GM21390 (cell line): ENCODE measurements at regions not wholly inside any gene's neighbourhood (a gene's known extent, or its start where the extent isn't known, plus 50 kb on each side); places are given as distances from the start of the nearest gene placed in this dataset.

ENCODE experiments used
- ATAC-seq: cut with Tn5 transposase; IDR thresholded peaks from one replicate; pipeline ENCODE4 v1.9.1; 2021; ENCODE audit not compliant: unreplicated experiment

- ATAC-seq = no peak
These were observed 168.8 kb upstream of the PLXNA2 start for GRCh38 chr1:208413006-208413405.

DNA sequence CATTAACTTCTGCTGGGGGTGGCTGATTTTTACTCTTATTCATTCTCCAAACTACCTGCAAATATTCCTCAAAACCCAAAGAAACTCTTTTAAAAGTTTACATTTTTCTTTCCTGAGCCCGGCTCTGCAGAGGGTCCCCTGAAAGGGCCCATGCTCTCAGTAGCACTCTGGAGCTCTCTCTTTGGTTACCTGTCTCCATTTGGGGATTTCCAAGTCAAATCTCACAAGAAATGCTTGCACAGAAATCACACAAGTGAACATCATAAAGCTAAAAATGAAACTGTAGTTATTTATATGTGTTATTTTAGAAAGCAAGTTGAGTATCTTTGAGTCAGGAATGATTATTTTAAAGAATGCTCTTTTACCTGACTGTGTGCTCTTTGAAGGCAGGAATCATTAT is 174.5 kb upstream of the PLXNA2 start:
- no peak for ATAC-seq

GRCh38 chr1:208419746-208420420 is 175.7 kb upstream of the PLXNA2 start:
- ATAC-seq = no peak

DNA sequence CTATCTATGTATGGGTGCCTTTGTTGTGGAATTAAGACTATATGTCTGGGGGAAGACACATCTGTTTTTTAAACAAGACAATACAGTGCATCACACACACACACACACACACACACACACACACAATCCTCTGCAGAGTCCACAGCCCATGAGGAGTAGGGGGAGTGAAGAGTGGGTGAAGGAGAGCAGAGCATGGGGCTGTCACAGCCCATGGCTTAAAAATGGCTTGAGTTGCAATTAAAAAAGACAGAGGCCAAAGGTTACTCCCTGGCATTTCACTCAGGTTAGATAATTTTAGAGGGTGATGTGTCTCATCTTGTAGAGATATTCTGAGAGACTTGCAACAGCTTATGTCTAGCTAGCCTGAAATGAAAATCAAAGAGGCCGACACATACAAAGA is 176.5 kb upstream of the PLXNA2 start:
- ATAC-seq = no peak

- ATAC-seq = no peak
These were observed 177.3 kb upstream of the PLXNA2 start for GRCh38 chr1:208421486-208421885.

DNA sequence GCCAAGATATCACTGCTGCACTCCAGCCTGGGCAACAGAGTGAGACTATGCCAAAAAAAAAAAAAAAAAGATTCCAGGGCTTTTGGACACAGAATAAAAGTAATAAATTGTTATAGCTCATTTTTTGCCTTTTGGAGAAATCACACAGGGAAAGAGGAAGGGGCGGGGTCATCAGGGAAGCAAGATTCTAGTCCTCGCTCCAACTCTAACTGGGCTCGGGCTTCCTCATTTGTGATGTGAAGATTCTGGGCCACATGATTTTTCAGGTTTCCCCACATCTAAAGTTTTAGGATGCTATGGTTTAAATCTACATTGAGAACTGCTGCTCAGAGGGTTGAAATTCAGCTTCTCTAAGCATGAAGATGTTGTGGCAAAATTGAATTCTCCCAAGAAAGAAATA is 179.3 kb upstream of the PLXNA2 start:
- ATAC-seq = no peak

- no peak for ATAC-seq
These were observed 180.9 kb upstream of the PLXNA2 start for GRCh38 chr1:208425096-208425495.

- ATAC-seq = no peak
These were observed 186.0 kb upstream of the PLXNA2 start for GRCh38 chr1:208430220-208430619.

GRCh38 chr1:208431721-208432120 is 187.5 kb upstream of the PLXNA2 start:
- ATAC-seq = no peak

DNA sequence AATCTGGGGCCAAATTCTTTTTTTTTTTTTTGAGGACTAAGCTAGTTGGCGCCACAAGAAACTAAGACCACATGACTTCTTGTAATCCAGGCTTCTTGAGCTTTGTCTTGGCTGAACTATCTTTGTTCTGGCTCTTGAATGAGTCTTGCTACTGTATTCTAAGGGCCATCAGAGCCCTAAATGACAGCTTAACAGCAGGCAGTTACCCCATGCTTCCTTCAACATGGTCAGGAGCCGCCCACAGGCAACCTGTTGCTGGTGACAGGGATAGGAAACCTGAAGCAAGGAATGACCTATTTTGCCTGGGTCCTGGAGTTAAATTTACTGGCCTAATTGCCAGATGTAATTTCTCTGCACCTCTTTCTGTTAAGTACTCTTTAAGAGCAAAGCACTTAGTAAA is 188.2 kb upstream of the PLXNA2 start:
- no peak for ATAC-seq

DNA sequence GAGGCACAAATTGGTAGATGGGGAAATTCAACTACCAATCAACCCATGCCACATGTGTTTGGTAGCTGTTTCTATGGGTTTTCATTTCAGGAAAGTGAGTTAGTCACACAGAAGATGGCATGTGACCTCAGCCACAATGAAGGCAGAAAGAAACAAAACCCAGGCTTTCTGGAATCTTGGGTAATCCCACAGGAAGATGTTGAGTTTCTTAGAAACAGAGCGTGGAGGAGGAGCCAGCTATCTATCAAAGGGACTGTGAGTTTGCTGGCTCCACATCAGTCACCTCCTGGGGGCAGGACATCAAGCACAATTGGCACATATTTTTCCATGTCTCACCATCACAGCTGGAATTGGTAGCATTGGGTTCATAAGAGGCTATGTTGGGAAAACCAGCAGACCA is 188.9 kb upstream of the PLXNA2 start:
- ATAC-seq = no peak

DNA sequence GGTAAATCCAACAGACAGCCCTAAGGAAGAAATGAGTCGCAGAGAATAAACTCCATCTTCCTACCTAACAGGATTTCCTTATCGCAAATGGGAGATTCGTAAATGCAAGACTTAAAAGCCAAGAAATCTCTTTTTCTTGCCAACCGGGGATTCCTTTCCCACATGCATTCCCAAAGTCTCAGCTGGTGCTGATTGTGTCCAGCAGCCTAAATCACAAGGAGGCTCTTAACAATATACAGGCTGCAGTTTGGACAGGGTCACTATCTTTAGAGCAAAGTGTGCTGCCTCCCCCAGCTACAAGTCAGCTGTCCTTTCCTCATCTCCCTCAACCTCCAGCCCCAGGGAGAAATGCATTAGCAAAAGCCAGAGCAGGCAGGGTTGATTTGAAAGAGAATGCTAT is 189.8 kb upstream of the PLXNA2 start:
- ATAC-seq = no peak

- no peak for ATAC-seq
These were observed 193.2 kb upstream of the PLXNA2 start for GRCh38 chr1:208437401-208437800.

- no peak for ATAC-seq
These were observed 194.0 kb upstream of the PLXNA2 start for GRCh38 chr1:208438112-208438699.

DNA sequence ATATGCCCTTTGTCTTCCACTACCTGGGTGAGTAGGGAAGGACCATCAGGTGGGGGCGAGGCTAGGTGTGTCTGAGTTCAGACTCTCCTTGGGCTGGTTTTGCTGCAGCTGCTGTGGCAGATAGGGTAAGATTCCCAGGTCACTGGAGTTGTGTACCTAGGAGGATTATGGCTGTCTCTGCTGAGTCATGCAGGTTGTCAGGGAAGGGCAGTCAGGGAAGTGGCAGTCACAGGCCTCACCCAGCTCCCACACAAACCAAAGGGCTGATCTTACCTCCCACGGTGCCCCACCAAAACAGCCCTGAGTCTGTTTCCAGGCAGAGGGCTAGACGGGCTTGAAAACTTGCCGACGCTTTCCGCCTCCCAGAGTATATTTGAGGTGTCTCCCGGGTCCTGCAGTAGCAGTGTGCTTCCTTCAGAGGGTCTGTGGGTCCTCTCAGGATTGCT is 201.6 kb upstream of the PLXNA2 start:
- no peak for ATAC-seq

- no peak for ATAC-seq
These were observed 202.1 kb upstream of the PLXNA2 start for GRCh38 chr1:208446271-208446691.

- no peak for ATAC-seq
These were observed 204.2 kb upstream of the PLXNA2 start for GRCh38 chr1:208448425-208448824.

- no peak for ATAC-seq
These were observed 205.8 kb upstream of the PLXNA2 start for GRCh38 chr1:208449951-208450350.

DNA sequence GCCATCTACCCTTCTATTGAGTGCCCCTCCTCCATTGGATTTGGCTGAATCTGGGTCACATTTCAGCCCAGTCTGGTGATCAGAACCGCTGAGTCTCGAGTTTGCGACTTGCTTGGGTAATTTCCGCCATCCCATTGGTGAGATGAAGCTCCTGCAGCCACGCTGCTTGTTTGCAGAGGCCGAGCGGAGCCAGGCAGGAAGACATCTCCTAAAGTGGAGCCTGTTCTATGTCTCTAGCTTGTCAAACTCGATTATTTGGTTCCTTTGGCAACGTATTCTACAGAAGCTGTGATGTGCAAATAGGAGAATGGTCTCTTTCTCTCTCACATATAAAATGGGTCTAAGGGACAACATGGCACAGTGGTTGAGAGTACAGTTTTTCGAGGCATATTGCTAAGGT is 206.8 kb upstream of the PLXNA2 start:
- no peak for ATAC-seq

GRCh38 chr1:208455821-208456220 is 211.6 kb upstream of the PLXNA2 start:
- no peak for ATAC-seq

DNA sequence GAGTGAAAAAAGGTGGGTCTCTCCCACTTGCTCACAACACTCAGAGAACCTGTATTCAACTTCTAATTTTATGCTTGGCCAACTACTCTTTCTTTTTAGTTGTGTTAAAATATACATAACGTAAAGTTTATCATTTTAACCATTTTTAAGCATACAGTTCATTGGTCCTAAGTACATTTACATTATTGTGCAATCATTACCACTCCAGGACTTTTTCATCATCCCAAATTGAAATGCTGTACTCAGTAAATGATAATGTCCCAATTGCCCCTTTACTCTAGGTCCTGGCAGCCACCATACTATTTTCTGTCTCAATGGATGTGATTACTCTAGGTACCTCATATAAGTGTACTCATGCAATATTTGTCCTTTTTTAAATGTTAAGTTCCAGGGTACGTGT is 212.3 kb upstream of the PLXNA2 start:
- ATAC-seq = no peak

- no peak for ATAC-seq
These were observed 216.6 kb upstream of the PLXNA2 start for GRCh38 chr1:208460823-208461222.

DNA sequence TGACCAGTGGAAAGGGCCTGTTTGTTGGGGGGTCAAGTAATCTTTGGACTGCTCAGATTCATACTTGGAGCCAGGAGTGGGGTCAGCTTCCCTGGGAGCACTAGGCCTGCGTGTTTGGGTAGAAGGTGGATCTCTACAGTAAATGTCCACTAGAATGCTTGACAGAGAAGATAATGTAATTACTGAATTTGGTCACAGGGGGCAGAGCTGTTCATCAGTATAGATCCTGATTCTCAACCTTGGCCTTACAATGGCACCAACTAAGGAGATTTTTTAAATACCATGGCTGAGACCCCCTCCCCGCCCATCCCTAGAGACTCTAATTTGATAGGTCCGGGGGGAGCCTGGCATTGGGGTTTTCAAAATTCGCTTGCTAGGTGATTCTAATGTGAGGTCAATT is 217.5 kb upstream of the PLXNA2 start:
- no peak for ATAC-seq
